ENCODE measurements at regions not wholly inside any gene's neighbourhood (a gene's known extent, or its start where the extent isn't known, plus 50 kb on each side); places are given as distances from the start of the nearest gene placed in this dataset.

DNA sequence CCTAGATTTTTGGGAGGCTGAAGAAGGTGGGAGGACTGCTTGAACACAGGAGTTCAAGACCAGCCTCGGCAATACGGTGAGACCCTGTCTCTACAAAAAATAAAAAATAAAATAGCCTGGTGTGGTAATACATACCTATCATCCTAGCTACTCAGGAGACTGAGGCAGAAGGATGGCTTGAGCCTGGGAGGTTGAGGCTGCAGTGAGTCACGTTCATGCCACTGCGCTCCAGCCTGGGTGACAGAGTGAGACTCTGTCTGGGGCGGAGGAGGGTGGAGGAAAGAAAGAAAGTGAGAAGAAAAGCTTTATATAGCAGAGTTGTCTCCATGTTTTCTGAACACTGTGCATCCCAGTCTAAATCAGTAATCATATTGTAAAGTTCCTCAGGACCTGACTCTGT lies 301.4 kb upstream of the CNTN6 start:
- Histone ChIP-seq H3K9ac (ENCODE audit: control insufficient read depth, insufficient read depth, low read length) (no peak overlapping the region), H2AFZ (ENCODE audit: control insufficient read depth, low read depth, low read length) (no peak overlapping the region), H3K36me3 (ENCODE audit: control insufficient read depth in 2 of 2, insufficient read depth in 2 of 2, low read length in 1 of 2) (no peaks in the 10 kb centered on the region), H3K27ac (ENCODE audit: control insufficient read depth, insufficient read depth) (no peak overlapping the region), H3K4me3 (no peak overlapping the region), H3K4me2 (ENCODE audit: control insufficient read depth, insufficient read depth) (no peak overlapping the region), H3K4me1 (ENCODE audit: control insufficient read depth, insufficient read depth, low read length) (no peaks in the 10 kb centered on the region), H3K27me3 (replicated peaks in 1 of 2; ENCODE audit: control insufficient read depth in 2 of 2, insufficient read depth in 2 of 2, low read length in 1 of 2) (no peaks in the 10 kb centered on the region), H3K9me3 (replicated peaks; ENCODE audit: control insufficient read depth, insufficient read depth, low read length) (no peaks in the 10 kb centered on the region), H4K20me1 (ENCODE audit: control insufficient read depth, insufficient read depth) (no peaks in the 10 kb centered on the region), H3K79me2 (ENCODE audit: control insufficient read depth, insufficient read depth, low read length) (no peaks in the 10 kb centered on the region)
- DNase-seq (ENCODE audit: low read depth, low spot score) (no peak), FAIRE-seq (no peak), ATAC-seq (no peak)
- RAD21 ChIA-PET (ENCODE audit: unreplicated experiment): no interaction called here
- WGBS (ENCODE audit: insufficient coverage, insufficient replicate concordance, low lambda C conversion rate, missing lambda C conversion rate): 36% methylated on average over 5 of the region's 5 CpGs
- TF ChIP-seq PAX8 (IDR thresholded peaks at IDR 0.05): no peak
- no peak for TF ChIP-seq RAD21 (IDR thresholded peaks at IDR 0.05; ENCODE audit: insufficient read depth, low read depth, low read length)
- TF ChIP-seq, protein P1, sequence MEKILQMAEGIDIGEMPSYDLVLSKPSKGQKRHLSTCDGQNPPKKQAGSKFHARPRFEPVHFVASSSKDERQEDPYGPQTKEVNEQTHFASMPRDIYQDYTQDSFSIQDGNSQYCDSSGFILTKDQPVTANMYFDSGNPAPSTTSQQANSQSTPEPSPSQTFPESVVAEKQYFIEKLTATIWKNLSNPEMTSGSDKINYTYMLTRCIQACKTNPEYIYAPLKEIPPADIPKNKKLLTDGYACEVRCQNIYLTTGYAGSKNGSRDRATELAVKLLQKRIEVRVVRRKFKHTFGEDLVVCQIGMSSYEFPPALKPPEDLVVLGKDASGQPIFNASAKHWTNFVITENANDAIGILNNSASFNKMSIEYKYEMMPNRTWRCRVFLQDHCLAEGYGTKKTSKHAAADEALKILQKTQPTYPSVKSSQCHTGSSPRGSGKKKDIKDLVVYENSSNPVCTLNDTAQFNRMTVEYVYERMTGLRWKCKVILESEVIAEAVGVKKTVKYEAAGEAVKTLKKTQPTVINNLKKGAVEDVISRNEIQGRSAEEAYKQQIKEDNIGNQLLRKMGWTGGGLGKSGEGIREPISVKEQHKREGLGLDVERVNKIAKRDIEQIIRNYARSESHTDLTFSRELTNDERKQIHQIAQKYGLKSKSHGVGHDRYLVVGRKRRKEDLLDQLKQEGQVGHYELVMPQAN (conservative IDR thresholded peaks at IDR 0.05): no peak
- TF ChIP-seq IKZF2 (IDR thresholded peaks at IDR 0.05): no peak
- TF ChIP-seq CHD4 (IDR thresholded peaks at IDR 0.05): no peak
- no peak for TF ChIP-seq SMAD5 (IDR thresholded peaks at IDR 0.05; ENCODE audit: low read depth)
- TF ChIP-seq RAD51 (IDR thresholded peaks at IDR 0.05): no peak
- no TSS peak for BruUV-seq (replicated peaks)
- POLR2A ChIA-PET: no interaction called here
- CTCF ChIA-PET: no interaction called here
- SMC1A ChIA-PET (ENCODE audit: uncharacterized antibody, unreplicated experiment): no interaction called here
- in situ Hi-C loops (cut with MboI) (no loop called here), intact Hi-C loops (cut with micrococcal nuclease; ENCODE audit: unreplicated experiment) (no loop called here)

DNA sequence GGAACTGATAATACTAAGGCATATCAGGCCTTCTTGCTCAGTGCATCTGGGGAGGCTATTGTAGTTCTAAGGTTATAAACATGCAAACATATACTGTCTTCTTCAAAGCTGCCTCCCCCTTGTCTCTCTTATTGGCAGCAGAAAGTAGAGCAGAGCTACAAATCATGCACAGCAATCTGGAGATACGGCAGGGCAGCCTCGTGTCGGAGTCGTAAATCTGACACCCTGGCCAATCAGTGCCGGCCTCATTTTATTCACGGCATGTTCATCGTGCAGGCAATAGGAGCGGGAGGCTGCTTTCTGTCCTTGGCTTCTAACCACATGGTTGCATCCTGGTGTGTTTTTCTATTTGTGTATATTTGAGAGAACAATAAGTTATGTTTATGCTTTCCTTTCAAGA lies 300.2 kb upstream of the CNTN6 start:
- H2AFZ ChIP-seq (ENCODE audit: control insufficient read depth, low read depth, low read length): no peak overlapping the region
- no peak for ATAC-seq
- H3K4me3 ChIP-seq: no peak overlapping the region
- BruUV-seq (replicated peaks): no TSS peak
- no peak for FAIRE-seq
- RAD21 ChIA-PET (ENCODE audit: unreplicated experiment): no interaction called here
- H3K36me3 ChIP-seq (ENCODE audit: control insufficient read depth in 2 of 2, insufficient read depth in 2 of 2, low read length in 1 of 2): no peaks in the 10 kb centered on the region
- DNase-seq (ENCODE audit: low read depth, low spot score): no peak
- 51% methylated on average over 8 of the region's 8 CpGs for WGBS (ENCODE audit: insufficient coverage, insufficient replicate concordance, low lambda C conversion rate, missing lambda C conversion rate)
- H3K4me1 ChIP-seq (ENCODE audit: control insufficient read depth, insufficient read depth, low read length): no peaks in the 10 kb centered on the region
- H3K9me3 ChIP-seq (replicated peaks; ENCODE audit: control insufficient read depth, insufficient read depth, low read length): no peaks in the 10 kb centered on the region
- in situ Hi-C loops (cut with MboI): no loop called here
- POLR2A ChIA-PET: no interaction called here
- no peak overlapping the region for H3K4me2 ChIP-seq (ENCODE audit: control insufficient read depth, insufficient read depth)
- intact Hi-C loops (cut with micrococcal nuclease; ENCODE audit: unreplicated experiment): no loop called here
- no peak overlapping the region for H3K9ac ChIP-seq (ENCODE audit: control insufficient read depth, insufficient read depth, low read length)
- H4K20me1 ChIP-seq (ENCODE audit: control insufficient read depth, insufficient read depth): no peaks in the 10 kb centered on the region
- CTCF ChIA-PET: no interaction called here
- H3K27ac ChIP-seq (ENCODE audit: control insufficient read depth, insufficient read depth): no peak overlapping the region
- SMC1A ChIA-PET (ENCODE audit: uncharacterized antibody, unreplicated experiment): no interaction called here
- no peaks in the 10 kb centered on the region for H3K79me2 ChIP-seq (ENCODE audit: control insufficient read depth, insufficient read depth, low read length)
- H3K27me3 ChIP-seq (replicated peaks in 1 of 2; ENCODE audit: control insufficient read depth in 2 of 2, insufficient read depth in 2 of 2, low read length in 1 of 2): no peaks in the 10 kb centered on the region
- TF ChIP-seq, protein P2, sequence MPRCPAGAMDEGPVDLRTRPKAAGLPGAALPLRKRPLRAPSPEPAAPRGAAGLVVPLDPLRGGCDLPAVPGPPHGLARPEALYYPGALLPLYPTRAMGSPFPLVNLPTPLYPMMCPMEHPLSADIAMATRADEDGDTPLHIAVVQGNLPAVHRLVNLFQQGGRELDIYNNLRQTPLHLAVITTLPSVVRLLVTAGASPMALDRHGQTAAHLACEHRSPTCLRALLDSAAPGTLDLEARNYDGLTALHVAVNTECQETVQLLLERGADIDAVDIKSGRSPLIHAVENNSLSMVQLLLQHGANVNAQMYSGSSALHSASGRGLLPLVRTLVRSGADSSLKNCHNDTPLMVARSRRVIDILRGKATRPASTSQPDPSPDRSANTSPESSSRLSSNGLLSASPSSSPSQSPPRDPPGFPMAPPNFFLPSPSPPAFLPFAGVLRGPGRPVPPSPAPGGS (IDR thresholded peaks at IDR 0.05; ENCODE audit: borderline replicate concordance, insufficient read depth, low read depth, low read length, poor library complexity, severe bottlenecking): no peak
- TF ChIP-seq, protein P3, sequence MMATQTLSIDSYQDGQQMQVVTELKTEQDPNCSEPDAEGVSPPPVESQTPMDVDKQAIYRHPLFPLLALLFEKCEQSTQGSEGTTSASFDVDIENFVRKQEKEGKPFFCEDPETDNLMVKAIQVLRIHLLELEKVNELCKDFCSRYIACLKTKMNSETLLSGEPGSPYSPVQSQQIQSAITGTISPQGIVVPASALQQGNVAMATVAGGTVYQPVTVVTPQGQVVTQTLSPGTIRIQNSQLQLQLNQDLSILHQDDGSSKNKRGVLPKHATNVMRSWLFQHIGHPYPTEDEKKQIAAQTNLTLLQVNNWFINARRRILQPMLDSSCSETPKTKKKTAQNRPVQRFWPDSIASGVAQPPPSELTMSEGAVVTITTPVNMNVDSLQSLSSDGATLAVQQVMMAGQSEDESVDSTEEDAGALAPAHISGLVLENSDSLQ (IDR thresholded peaks at IDR 0.05): no peak
- TF ChIP-seq ZNF24 (IDR thresholded peaks at IDR 0.05) (no peak), CBFB (IDR thresholded peaks at IDR 0.05; ENCODE audit: low read depth) (no peak), ASH2L (IDR thresholded peaks at IDR 0.05; ENCODE audit: borderline replicate concordance, low read depth) (no peak), MTA3 (IDR thresholded peaks at IDR 0.05; ENCODE audit: borderline replicate concordance, low read length) (no peak), SMAD5 (IDR thresholded peaks at IDR 0.05; ENCODE audit: low read depth) (no peak), SRF (IDR thresholded peaks at IDR 0.05; ENCODE audit: low read depth in 2 of 2, low read length in 2 of 2) (no peak)
- TF ChIP-seq, protein P4, sequence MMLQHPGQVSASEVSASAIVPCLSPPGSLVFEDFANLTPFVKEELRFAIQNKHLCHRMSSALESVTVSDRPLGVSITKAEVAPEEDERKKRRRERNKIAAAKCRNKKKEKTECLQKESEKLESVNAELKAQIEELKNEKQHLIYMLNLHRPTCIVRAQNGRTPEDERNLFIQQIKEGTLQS (IDR thresholded peaks at IDR 0.05; ENCODE audit: borderline replicate concordance, extremely low read depth, low read depth, low read length): no peak

Data from GM12878 (cell line).